ENCODE measurements at regions not wholly inside any gene's neighbourhood (a gene's known extent, or its start where the extent isn't known, plus 50 kb on each side); places are given as distances from the start of the nearest gene placed in this dataset.

- Histone ChIP-seq H4K91ac (ENCODE audit: low read depth, low read length) (no peak overlapping the region), H3K79me2 (ENCODE audit: control insufficient read depth, insufficient read depth, low read length, poor library complexity) (no peaks in the 10 kb centered on the region), H2AK5ac (ENCODE audit: low read length) (peak overlapping the region; percentile 21), H2BK12ac (ENCODE audit: low read length) (peak overlapping the region; percentile 63), H3K18ac (ENCODE audit: low read length) (no peak overlapping the region), H3K23ac (ENCODE audit: low read length) (no peak overlapping the region), H3K79me1 (ENCODE audit: low read length) (peaks cover 5% of the 10 kb centered on the region), H3K4me3 (ENCODE audit: low read depth, low read length) (no peak overlapping the region), H2BK5ac (ENCODE audit: low read depth, low read length, poor library complexity) (no peak overlapping the region), H3K36me3 (ENCODE audit: control insufficient read depth in 1 of 2, insufficient read depth in 2 of 2, low read length in 2 of 2) (no peaks in the 10 kb centered on the region), H4K12ac (ENCODE audit: low read depth, low read length) (no peak overlapping the region), H3K9me3 (ENCODE audit: insufficient read depth, low read depth, low read length) (peaks cover 2% of the 10 kb centered on the region), H3K4me2 (ENCODE audit: low read length) (no peak overlapping the region), H3K4ac (ENCODE audit: low read depth, low read length) (no peak overlapping the region), H3K14ac (ENCODE audit: low read length) (no peak overlapping the region), H2AFZ (ENCODE audit: insufficient read depth, low read length, poor library complexity) (no peak overlapping the region), H3K4me1 (ENCODE audit: control insufficient read depth in 1 of 2, insufficient read depth in 2 of 2, low read length in 2 of 2) (peaks cover 9 to 11% of the 10 kb centered on the region in 2 experiments), H3K27me3 (ENCODE audit: insufficient read depth, low read length) (no peaks in the 10 kb centered on the region), H4K8ac (ENCODE audit: low read depth, low read length) (no peak overlapping the region), H2BK120ac (ENCODE audit: insufficient read depth, low read length, poor library complexity) (no peak overlapping the region), H3K27ac (ENCODE audit: low read depth, low read length) (no peak overlapping the region), H3K9ac (ENCODE audit: low read length) (no peak overlapping the region)
- no peak for DNase-seq
These were observed 74.4 kb upstream of the SLC44A3 start for GRCh38 chr1:94745742-94746141.

- H3K27me3 ChIP-seq (ENCODE audit: insufficient read depth, low read length) = no peaks in the 10 kb centered on the region
- no peak overlapping the region for H2BK120ac ChIP-seq (ENCODE audit: insufficient read depth, low read length, poor library complexity)
- H2BK5ac ChIP-seq (ENCODE audit: low read depth, low read length, poor library complexity) = no peak overlapping the region
- H3K27ac ChIP-seq (ENCODE audit: low read depth, low read length) = no peak overlapping the region
- no peak overlapping the region for H3K9ac ChIP-seq (ENCODE audit: low read length)
- peaks cover 2% of the 10 kb centered on the region for H3K9me3 ChIP-seq (ENCODE audit: insufficient read depth, low read depth, low read length)
- no peak overlapping the region for H3K23ac ChIP-seq (ENCODE audit: low read length)
- no peak overlapping the region for H2BK12ac ChIP-seq (ENCODE audit: low read length)
- no peak overlapping the region for H3K18ac ChIP-seq (ENCODE audit: low read length)
- H3K14ac ChIP-seq (ENCODE audit: low read length) = no peak overlapping the region
- no peak overlapping the region for H3K4me2 ChIP-seq (ENCODE audit: low read length)
- H3K4ac ChIP-seq (ENCODE audit: low read depth, low read length) = no peak overlapping the region
- H3K36me3 ChIP-seq (ENCODE audit: control insufficient read depth in 1 of 2, insufficient read depth in 2 of 2, low read length in 2 of 2) = no peaks in the 10 kb centered on the region
- H3K79me1 ChIP-seq (ENCODE audit: low read length) = peaks cover 5% of the 10 kb centered on the region
- no peak for DNase-seq
- peaks cover 13 to 16% of the 10 kb centered on the region in 2 experiments for H3K4me1 ChIP-seq (ENCODE audit: control insufficient read depth in 1 of 2, insufficient read depth in 2 of 2, low read length in 2 of 2)
- H4K8ac ChIP-seq (ENCODE audit: low read depth, low read length) = no peak overlapping the region
- WGBS (ENCODE audit: extremely low coverage, insufficient coverage, insufficient read length) = no CpG with 5 or more reads among the region's 1 CpG
- H4K12ac ChIP-seq (ENCODE audit: low read depth, low read length) = no peak overlapping the region
- no peak overlapping the region for H3K4me3 ChIP-seq (ENCODE audit: low read depth, low read length)
- H4K91ac ChIP-seq (ENCODE audit: low read depth, low read length) = no peak overlapping the region
- no peak overlapping the region for H2AFZ ChIP-seq (ENCODE audit: insufficient read depth, low read length, poor library complexity)
- H3K79me2 ChIP-seq (ENCODE audit: control insufficient read depth, insufficient read depth, low read length, poor library complexity) = no peaks in the 10 kb centered on the region
- no peak overlapping the region for H2AK5ac ChIP-seq (ENCODE audit: low read length)
These were observed 76.3 kb upstream of the SLC44A3 start for GRCh38 chr1:94743862-94744261.

- H3K36me3 ChIP-seq (ENCODE audit: control insufficient read depth in 1 of 2, insufficient read depth in 2 of 2, low read length in 2 of 2) = no peaks in the 10 kb centered on the region
- no peak overlapping the region for H3K23ac ChIP-seq (ENCODE audit: low read length)
- no peak overlapping the region for H3K27ac ChIP-seq (ENCODE audit: low read depth, low read length)
- H3K9ac ChIP-seq (ENCODE audit: low read length) = no peak overlapping the region
- no peaks in the 10 kb centered on the region for H3K27me3 ChIP-seq (ENCODE audit: insufficient read depth, low read length)
- H3K4me2 ChIP-seq (ENCODE audit: low read length) = no peak overlapping the region
- no peak overlapping the region for H3K4ac ChIP-seq (ENCODE audit: low read depth, low read length)
- H2AK5ac ChIP-seq (ENCODE audit: low read length) = no peak overlapping the region
- no peak overlapping the region for H3K14ac ChIP-seq (ENCODE audit: low read length)
- no peak overlapping the region for H4K8ac ChIP-seq (ENCODE audit: low read depth, low read length)
- no peak for DNase-seq
- H4K12ac ChIP-seq (ENCODE audit: low read depth, low read length) = no peak overlapping the region
- H2BK12ac ChIP-seq (ENCODE audit: low read length) = no peak overlapping the region
- peaks cover 5% of the 10 kb centered on the region for H3K79me1 ChIP-seq (ENCODE audit: low read length)
- H4K91ac ChIP-seq (ENCODE audit: low read depth, low read length) = no peak overlapping the region
- peaks cover 2% of the 10 kb centered on the region for H3K9me3 ChIP-seq (ENCODE audit: insufficient read depth, low read depth, low read length)
- H2BK120ac ChIP-seq (ENCODE audit: insufficient read depth, low read length, poor library complexity) = no peak overlapping the region
- H2AFZ ChIP-seq (ENCODE audit: insufficient read depth, low read length, poor library complexity) = no peak overlapping the region
- H3K4me1 ChIP-seq (ENCODE audit: control insufficient read depth in 1 of 2, insufficient read depth in 2 of 2, low read length in 2 of 2) = peaks cover 10 to 11% of the 10 kb centered on the region in 2 experiments
- H3K79me2 ChIP-seq (ENCODE audit: control insufficient read depth, insufficient read depth, low read length, poor library complexity) = no peaks in the 10 kb centered on the region
- H3K18ac ChIP-seq (ENCODE audit: low read length) = no peak overlapping the region
- H2BK5ac ChIP-seq (ENCODE audit: low read depth, low read length, poor library complexity) = no peak overlapping the region
- WGBS (ENCODE audit: extremely low coverage, insufficient coverage, insufficient read length) = no CpG with 5 or more reads among the region's 2 CpGs
- no peak overlapping the region for H3K4me3 ChIP-seq (ENCODE audit: low read depth, low read length)
These were observed 78.2 kb upstream of the SLC44A3 start for GRCh38 chr1:94741996-94742395.

GRCh38 chr1:94741510-94741909, 78.6 kb upstream of the SLC44A3 start:
- H3K18ac ChIP-seq (ENCODE audit: low read length) = no peak overlapping the region
- H4K8ac ChIP-seq (ENCODE audit: low read depth, low read length) = no peak overlapping the region
- no peak overlapping the region for H3K14ac ChIP-seq (ENCODE audit: low read length)
- no peak overlapping the region for H2AK5ac ChIP-seq (ENCODE audit: low read length)
- peaks cover 2% of the 10 kb centered on the region for H3K9me3 ChIP-seq (ENCODE audit: insufficient read depth, low read depth, low read length)
- H3K9ac ChIP-seq (ENCODE audit: low read length) = no peak overlapping the region
- no peak for DNase-seq
- H2BK120ac ChIP-seq (ENCODE audit: insufficient read depth, low read length, poor library complexity) = no peak overlapping the region
- no peak overlapping the region for H3K4me2 ChIP-seq (ENCODE audit: low read length)
- H3K4ac ChIP-seq (ENCODE audit: low read depth, low read length) = no peak overlapping the region
- no peak overlapping the region for H4K12ac ChIP-seq (ENCODE audit: low read depth, low read length)
- H3K4me3 ChIP-seq (ENCODE audit: low read depth, low read length) = no peak overlapping the region
- H3K36me3 ChIP-seq (ENCODE audit: control insufficient read depth in 1 of 2, insufficient read depth in 2 of 2, low read length in 2 of 2) = no peaks in the 10 kb centered on the region
- H3K4me1 ChIP-seq (ENCODE audit: control insufficient read depth in 1 of 2, insufficient read depth in 2 of 2, low read length in 2 of 2) = peaks cover 7 to 10% of the 10 kb centered on the region in 2 experiments
- no peak overlapping the region for H2AFZ ChIP-seq (ENCODE audit: insufficient read depth, low read length, poor library complexity)
- H3K27me3 ChIP-seq (ENCODE audit: insufficient read depth, low read length) = no peaks in the 10 kb centered on the region
- H3K27ac ChIP-seq (ENCODE audit: low read depth, low read length) = no peak overlapping the region
- H2BK5ac ChIP-seq (ENCODE audit: low read depth, low read length, poor library complexity) = no peak overlapping the region
- no CpG with 5 or more reads among the region's 2 CpGs for WGBS (ENCODE audit: extremely low coverage, insufficient coverage, insufficient read length)
- H4K91ac ChIP-seq (ENCODE audit: low read depth, low read length) = no peak overlapping the region
- no peaks in the 10 kb centered on the region for H3K79me2 ChIP-seq (ENCODE audit: control insufficient read depth, insufficient read depth, low read length, poor library complexity)
- H3K79me1 ChIP-seq (ENCODE audit: low read length) = peaks cover 4% of the 10 kb centered on the region
- no peak overlapping the region for H2BK12ac ChIP-seq (ENCODE audit: low read length)
- H3K23ac ChIP-seq (ENCODE audit: low read length) = no peak overlapping the region
